Right lobe of liver (tissue), 6 donors: ENCODE measurements at regions not wholly inside any gene's neighbourhood (a gene's known extent, or its start where the extent isn't known, plus 50 kb on each side); places are given as distances from the start of the nearest gene placed in this dataset.

Source experiments
- ATAC-seq, 4 donors: fragments of 200-7000 bp; cut with Tn5 transposase; one replicate each; pipeline ENCODE4 v1.9.1; 2020; ENCODE audit warnings: mild to moderate bottlenecking in 4 of 4, moderate library complexity in 4 of 4
- DNase-seq, 3 donors: peaks; one replicate each; pipeline ENCODE4 v3.0.0-alpha.2; 2020
- H3K27ac ChIP-seq, 3 donors: fragments of 200-600 bp; one replicate each; pipeline ENCODE4 v1.8.0; 2022
- H3K27me3 ChIP-seq, 2 donors: fragments of 200-600 bp; one replicate each; pipeline ENCODE4 v1.8.0; 2022
- H3K36me3 ChIP-seq, 4 donors: fragments of 200-600 bp; sonication (generic) in 1 of 4; one replicate each; pipeline versions ENCODE4 v1.5.1 to v1.8.0; 2017 to 2022; ENCODE audit warnings: control low read depth in 1 of 4
- H3K4me1 ChIP-seq, 4 donors: fragments of 200-600 bp; sonication (generic) in 1 of 4; one replicate each; pipeline versions ENCODE4 v1.5.1 to v1.8.0; 2017 to 2022; ENCODE audit warnings: control low read depth in 1 of 4
- H3K4me3 ChIP-seq, 3 donors: fragments of 200-600 bp; one replicate each; pipeline ENCODE4 v1.8.0; 2022
- H3K9me3 ChIP-seq, 4 donors: fragments of 200-600 bp; sonication (generic) in 1 of 4; one replicate each; pipeline versions ENCODE4 v1.5.1 to v1.8.0; 2017 to 2022; ENCODE audit warnings: control low read depth in 1 of 4
- CTCF ChIP-seq, 4 donors: fragments of 200-600 bp in 3 of 4; fragments of 450-650 bp in 1 of 4; IDR thresholded peaks; one replicate each; pipeline versions ENCODE4 v1.5.1 to v1.8.0; 2016 to 2022; ENCODE audit warnings: antibody characterized with exemption in 4 of 4, mild to moderate bottlenecking in 2 of 4
- POLR2A ChIP-seq: fragments of 450-650 bp; IDR thresholded peaks from one replicate; pipeline ENCODE4 v1.6.1; 2017; ENCODE audit warnings: antibody characterized with exemption, mild to moderate bottlenecking
- WGBS: methylation state at CpG from one replicate; pipeline ENCODE4 v1.1.6; 2018; ENCODE audit warnings: low coverage, low lambda C conversion rate; ENCODE audit not compliant: insufficient coverage; ENCODE audit errors: missing lambda C conversion rate; 5-methylcytosine and 5-hydroxymethylcytosine counted together
- intact Hi-C, 2 donors: fragments of 100-400 bp; cut with DNase I; formaldehyde crosslinking; loops; one replicate each; pipeline versions ENCODE4 v1.11.2 to v1.14.1; 2022
- donor health status: DM: no; HTN: yes; CAD: no.
- donor health status: DM: no; HTN: no; CAD: no.
- donor health status: DM: no; HTN: no; CAD: no.
- donor health status: DM: no; HTN: yes; CAD: no.
- donor health status: DM: no; HTN: yes; CAD: no.

- WGBS = 73% methylated on average over 1 of the region's 1 CpG
- ATAC-seq (no peak), DNase-seq (no peak)
- H3K4me3 ChIP-seq = no peak overlapping the region
- no peaks in the 10 kb centered on the region for H3K4me1 ChIP-seq
- no peaks in the 10 kb centered on the region for H3K9me3 ChIP-seq
- no peak for TF ChIP-seq CTCF (IDR thresholded peaks at IDR 0.05)
- no peak for TF ChIP-seq POLR2A
- H3K27me3 ChIP-seq = no peaks in the 10 kb centered on the region
- no peak overlapping the region for H3K27ac ChIP-seq
- intact Hi-C loops = no loop called here
- no peaks in the 10 kb centered on the region for H3K36me3 ChIP-seq
Measured at GRCh38 chr21:20537130-20537529, 461.1 kb upstream of the NCAM2 start.

DNA sequence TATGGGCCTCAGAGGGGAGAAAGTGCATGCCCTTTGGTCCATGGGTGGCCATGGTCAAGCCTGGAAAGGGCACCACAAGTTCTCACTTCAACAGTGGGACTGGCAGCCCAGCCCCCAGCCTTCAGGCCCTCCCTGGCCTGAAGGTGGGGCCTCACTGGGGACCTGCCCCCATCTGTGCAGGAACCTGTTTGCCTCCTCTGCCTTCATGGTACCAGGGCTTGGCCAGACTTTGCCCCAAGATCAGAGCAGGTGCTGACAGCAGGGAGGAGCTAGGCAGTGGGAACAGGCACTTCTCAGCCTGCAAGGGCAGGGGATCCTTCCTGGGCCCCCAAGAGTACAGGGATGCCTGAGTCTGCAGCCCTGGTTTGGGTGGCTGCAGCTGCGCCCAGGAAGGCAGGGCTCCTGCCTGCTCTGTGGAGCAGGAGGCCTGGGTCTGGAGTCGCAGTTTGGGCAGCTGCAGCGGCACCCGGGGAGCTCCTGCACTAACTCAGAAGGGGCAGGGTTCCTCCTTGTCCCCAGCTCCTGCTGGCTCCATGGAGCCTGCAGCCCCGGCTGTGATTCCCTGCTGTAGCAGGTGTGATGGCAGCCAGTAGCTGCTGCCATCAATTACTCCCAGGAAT is 460.1 kb upstream of the NCAM2 start:
- H3K9me3 ChIP-seq = no peaks in the 10 kb centered on the region
- no peaks in the 10 kb centered on the region for H3K4me1 ChIP-seq
- ATAC-seq (peak in 1 of 4 donors; percentile 28), DNase-seq (no peak)
- H3K4me3 ChIP-seq = no peak overlapping the region
- H3K27ac ChIP-seq = no peak overlapping the region
- no peak for TF ChIP-seq CTCF (IDR thresholded peaks at IDR 0.05)
- TF ChIP-seq POLR2A = no peak
- no peaks in the 10 kb centered on the region for H3K36me3 ChIP-seq
- intact Hi-C loops = no loop called here
- H3K27me3 ChIP-seq = no peaks in the 10 kb centered on the region
- WGBS = no CpG with 5 or more reads among the region's 5 CpGs

GRCh38 chr21:20545454-20545853 is 452.8 kb upstream of the NCAM2 start:
- TF ChIP-seq CTCF (IDR thresholded peaks at IDR 0.05) (no peak), POLR2A (no peak)
- WGBS = 69% methylated on average over 10 of the region's 10 CpGs
- H3K27ac ChIP-seq = no peak overlapping the region
- H3K9me3 ChIP-seq = no peaks in the 10 kb centered on the region
- intact Hi-C loops = no loop called here
- H3K27me3 ChIP-seq = no peaks in the 10 kb centered on the region
- DNase-seq (no peak), ATAC-seq (no peak)
- H3K4me3 ChIP-seq = no peak overlapping the region
- H3K36me3 ChIP-seq = no peaks in the 10 kb centered on the region
- no peaks in the 10 kb centered on the region for H3K4me1 ChIP-seq

DNA sequence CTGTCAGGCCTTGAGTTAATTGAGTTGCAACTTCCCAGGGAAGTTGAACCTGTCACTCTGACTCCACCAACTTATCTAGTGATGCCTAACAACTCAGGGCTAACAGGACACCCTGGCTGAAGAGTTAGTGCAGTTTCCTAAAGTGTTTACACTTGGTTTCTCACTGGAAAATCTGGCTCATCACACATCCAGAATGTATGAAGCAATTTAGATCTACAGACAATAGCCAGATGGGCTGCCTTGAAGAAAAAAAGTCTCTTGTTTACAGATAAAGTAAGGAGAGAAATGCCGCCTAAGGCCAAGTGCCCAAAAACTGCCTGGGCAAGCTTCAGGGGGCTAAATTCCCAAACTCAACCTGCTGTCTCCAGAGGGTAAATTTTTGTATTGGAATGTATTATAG is 446.3 kb upstream of the NCAM2 start:
- H3K4me3 ChIP-seq = no peak overlapping the region
- no peaks in the 10 kb centered on the region for H3K4me1 ChIP-seq
- H3K9me3 ChIP-seq = no peaks in the 10 kb centered on the region
- intact Hi-C loops = no loop called here
- DNase-seq (no peak), ATAC-seq (no peak)
- no peak overlapping the region for H3K27ac ChIP-seq
- WGBS = 25% methylated on average over 1 of the region's 1 CpG
- TF ChIP-seq POLR2A (no peak), CTCF (IDR thresholded peaks at IDR 0.05) (no peak)
- H3K36me3 ChIP-seq = no peaks in the 10 kb centered on the region
- H3K27me3 ChIP-seq = no peaks in the 10 kb centered on the region

DNA sequence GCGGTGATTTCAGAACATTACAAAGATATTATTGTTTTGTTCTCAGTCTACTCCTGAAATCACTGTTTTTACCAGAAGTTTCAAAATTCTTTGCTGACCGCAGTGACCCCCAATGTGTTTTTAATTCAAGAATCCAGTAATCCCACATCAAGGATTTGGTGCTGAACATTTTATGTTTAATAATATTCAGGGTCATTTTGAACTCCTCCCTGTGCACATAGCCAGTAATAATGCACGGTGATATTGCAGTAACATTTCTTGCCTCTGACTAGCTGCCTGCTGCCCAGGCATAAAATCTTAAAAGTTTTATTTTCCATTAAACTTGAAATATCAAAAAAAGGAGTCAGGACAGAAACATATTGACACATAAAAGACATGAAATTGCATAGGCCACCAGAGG is 443.4 kb upstream of the NCAM2 start:
- 61% methylated on average over 3 of the region's 3 CpGs for WGBS
- H3K4me3 ChIP-seq = no peak overlapping the region
- no peak overlapping the region for H3K27ac ChIP-seq
- H3K4me1 ChIP-seq = no peaks in the 10 kb centered on the region
- intact Hi-C loops = no loop called here
- H3K36me3 ChIP-seq = no peaks in the 10 kb centered on the region
- no peaks in the 10 kb centered on the region for H3K9me3 ChIP-seq
- no peak for ATAC-seq
- TF ChIP-seq POLR2A (no peak), CTCF (IDR thresholded peaks at IDR 0.05) (no peak)
- no peaks in the 10 kb centered on the region for H3K27me3 ChIP-seq
- no peak for DNase-seq
